22Rv1 (cell line): ENCODE measurements at regions not wholly inside any gene's neighbourhood (a gene's known extent, or its start where the extent isn't known, plus 50 kb on each side); places are given as distances from the start of the nearest gene placed in this dataset.
"Not testable (repeated sequence)": the region's sequence is repeated elsewhere in the genome, so short reads cannot be mapped to it uniquely, and the experiment has no call there.

Experiments used
- H3K27ac ChIP-seq: fragments of 450-650 bp; 2 replicates; pipeline ENCODE4 v1.5.1; 2017
- ZFX ChIP-seq: fragments of 450-650 bp; IDR thresholded peaks from 2 replicates; pipeline ENCODE4 v1.6.1; 2017; ENCODE audit warnings: antibody characterized with exemption, borderline replicate concordance
- TF ChIP-seq, protein P1 (sequence below): fragments of 450-650 bp; IDR thresholded peaks from 2 replicates; pipeline ENCODE4 v1.5.1; 2017; ENCODE audit warnings: mild to moderate bottlenecking

GRCh38 chr4:179353786-179354185 lies 1911.5 kb upstream of the AGA start:
- no peak for TF ChIP-seq ZFX
- TF ChIP-seq, protein P1, sequence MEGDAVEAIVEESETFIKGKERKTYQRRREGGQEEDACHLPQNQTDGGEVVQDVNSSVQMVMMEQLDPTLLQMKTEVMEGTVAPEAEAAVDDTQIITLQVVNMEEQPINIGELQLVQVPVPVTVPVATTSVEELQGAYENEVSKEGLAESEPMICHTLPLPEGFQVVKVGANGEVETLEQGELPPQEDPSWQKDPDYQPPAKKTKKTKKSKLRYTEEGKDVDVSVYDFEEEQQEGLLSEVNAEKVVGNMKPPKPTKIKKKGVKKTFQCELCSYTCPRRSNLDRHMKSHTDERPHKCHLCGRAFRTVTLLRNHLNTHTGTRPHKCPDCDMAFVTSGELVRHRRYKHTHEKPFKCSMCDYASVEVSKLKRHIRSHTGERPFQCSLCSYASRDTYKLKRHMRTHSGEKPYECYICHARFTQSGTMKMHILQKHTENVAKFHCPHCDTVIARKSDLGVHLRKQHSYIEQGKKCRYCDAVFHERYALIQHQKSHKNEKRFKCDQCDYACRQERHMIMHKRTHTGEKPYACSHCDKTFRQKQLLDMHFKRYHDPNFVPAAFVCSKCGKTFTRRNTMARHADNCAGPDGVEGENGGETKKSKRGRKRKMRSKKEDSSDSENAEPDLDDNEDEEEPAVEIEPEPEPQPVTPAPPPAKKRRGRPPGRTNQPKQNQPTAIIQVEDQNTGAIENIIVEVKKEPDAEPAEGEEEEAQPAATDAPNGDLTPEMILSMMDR: no peak
- H3K27ac ChIP-seq: no peak overlapping the region

- no peak for TF ChIP-seq ZFX
- H3K27ac ChIP-seq: no peak overlapping the region
These were observed 1919.8 kb upstream of the AGA start for GRCh38 chr4:179361978-179362486.

DNA sequence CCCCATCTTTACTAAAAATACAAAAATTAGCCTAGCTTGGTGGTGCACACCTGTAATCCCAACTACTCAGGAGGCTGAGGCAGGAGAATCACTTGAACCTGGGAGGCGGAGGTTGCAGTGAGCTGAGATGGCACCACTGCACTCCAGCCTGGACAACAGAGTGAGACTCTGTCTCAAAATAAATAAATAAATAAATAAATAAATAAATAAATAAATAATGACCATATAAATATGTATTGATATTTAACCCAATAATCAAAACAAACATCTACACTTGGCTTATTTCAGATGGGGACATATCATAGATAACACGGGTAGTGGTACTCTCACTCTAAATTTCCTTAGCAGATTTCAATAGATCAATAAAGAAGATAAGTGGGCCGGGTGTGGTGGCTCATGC lies 1923.7 kb upstream of the AGA start:
- not testable (repeated sequence) for H3K27ac ChIP-seq

DNA sequence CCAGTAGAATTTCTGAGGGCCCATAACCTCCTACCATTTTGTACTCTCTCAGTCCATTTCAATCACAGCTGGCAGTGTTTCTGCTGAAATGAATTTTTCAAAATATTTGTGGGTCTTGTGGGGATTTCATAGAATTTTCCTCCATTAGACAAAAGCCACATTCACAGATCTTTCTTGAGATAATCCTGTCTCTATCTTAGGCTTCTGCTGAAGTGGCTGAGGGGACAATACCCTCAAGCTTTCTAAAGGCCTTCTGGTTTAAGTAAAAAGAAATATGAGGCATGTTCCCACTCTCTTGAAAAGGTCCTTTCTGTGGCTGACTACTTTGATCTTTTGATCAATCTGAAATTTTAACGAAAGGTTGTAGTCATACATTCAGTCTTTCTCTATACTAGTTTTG lies 1930.0 kb upstream of the AGA start:
- TF ChIP-seq ZFX: no peak
- TF ChIP-seq, protein P1: no peak
- no peak overlapping the region for H3K27ac ChIP-seq

DNA sequence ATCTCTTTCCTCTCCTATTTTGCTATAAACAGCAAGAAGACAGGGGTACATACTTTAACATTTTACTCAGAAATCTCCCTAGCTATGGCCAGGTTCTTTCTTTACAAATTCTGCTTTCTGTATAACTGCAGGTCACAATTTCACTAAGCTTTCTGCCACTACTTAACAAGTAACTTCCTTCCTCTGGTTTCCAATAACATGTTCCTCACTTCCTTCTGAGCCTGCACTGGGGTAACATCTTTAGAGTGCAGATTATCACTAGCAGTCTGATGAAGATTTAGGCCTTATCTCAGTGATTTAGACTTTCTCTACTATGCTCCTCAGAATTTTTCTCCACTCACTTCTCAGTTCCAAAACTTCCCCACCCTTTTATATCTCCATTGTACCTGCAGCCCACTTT lies 1930.5 kb upstream of the AGA start:
- no peak overlapping the region for H3K27ac ChIP-seq
- TF ChIP-seq ZFX: no peak

- H3K27ac ChIP-seq: not testable (repeated sequence)
These were observed 1936.6 kb upstream of the AGA start for GRCh38 chr4:179378847-179379246.

DNA sequence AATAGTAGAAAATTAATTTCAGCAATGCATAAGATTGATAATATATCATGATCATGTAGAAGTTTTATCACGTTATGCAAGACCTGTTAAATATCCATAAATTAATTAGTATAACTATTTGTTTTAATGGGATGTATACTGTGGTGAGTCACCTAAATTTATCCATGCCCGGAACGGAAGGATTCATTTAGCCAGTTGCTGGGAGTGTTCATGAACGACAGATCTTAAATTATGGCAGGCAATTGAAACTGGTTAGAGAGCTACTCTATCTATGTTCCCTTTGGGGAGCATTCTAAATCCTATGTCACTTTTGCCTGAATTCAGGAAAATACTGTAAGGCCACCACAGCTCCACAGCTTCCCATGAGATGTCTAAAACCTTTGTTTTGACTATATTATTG lies 1950.5 kb upstream of the AGA start:
- TF ChIP-seq, protein P1: no peak
- TF ChIP-seq ZFX: no peak

DNA sequence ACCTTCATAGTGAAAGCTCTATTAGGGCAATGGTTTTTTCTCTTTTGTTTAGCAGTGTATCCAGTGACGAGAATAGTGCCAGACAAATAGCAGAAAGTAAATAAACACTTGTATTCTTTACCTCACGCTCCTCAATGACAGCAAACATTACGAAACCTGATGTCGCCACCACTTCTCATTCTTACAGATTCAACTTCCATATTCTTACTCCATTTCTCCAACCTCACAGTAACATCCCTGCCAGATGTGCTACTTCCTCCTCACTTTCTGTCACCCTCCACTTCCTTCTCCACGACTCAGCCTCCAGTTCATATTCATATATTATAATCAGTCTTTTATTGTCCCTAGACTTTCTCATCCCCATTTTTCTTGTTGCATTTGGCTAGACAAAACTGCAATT lies 1956.2 kb upstream of the AGA start:
- TF ChIP-seq, protein P1: no peak
- TF ChIP-seq ZFX: no peak
- H3K27ac ChIP-seq: no peak overlapping the region

More for the DNA sequence above, 1950.5 kb upstream of the AGA start:
- H3K27ac ChIP-seq: no peak overlapping the region

DNA sequence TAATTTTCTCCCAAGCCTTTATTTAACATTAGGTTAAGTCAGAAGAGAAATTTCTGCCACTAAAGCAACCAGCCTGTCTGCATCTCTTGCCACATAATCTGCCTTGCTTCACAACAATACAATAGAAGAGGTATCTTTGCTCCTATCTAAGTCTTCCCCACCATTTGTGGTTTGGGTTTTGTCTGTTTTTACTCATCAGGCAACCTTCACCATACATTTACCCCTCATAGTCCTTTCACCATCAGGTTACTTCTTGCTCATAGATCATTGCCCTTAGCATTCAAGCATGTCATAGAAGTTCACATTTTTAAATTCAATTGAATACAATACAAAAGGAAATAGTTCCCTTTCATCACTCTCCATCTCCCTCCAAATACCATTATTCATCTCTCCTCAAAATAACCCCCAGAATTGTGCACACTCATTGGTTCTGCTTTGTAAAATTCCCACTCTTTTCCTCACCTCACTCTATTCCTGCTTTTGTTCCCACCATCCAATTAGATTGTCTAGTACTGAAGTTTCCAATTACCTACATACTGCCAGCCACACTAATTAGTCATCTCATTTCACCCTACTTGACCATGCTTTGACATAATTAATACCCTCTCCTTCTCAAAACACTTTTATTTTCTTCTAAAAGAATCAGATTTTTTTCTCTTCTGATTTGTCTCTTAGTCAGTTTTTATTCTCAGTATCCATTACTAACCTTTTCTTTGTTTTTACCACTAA lies 1957.0 kb upstream of the AGA start:
- no peak for TF ChIP-seq ZFX
- TF ChIP-seq, protein P1: no peak
- H3K27ac ChIP-seq: no peak overlapping the region
